ENCODE measurements at regions not wholly inside any gene's neighbourhood (a gene's known extent, or its start where the extent isn't known, plus 50 kb on each side); places are given as distances from the start of the nearest gene placed in this dataset.

DNA sequence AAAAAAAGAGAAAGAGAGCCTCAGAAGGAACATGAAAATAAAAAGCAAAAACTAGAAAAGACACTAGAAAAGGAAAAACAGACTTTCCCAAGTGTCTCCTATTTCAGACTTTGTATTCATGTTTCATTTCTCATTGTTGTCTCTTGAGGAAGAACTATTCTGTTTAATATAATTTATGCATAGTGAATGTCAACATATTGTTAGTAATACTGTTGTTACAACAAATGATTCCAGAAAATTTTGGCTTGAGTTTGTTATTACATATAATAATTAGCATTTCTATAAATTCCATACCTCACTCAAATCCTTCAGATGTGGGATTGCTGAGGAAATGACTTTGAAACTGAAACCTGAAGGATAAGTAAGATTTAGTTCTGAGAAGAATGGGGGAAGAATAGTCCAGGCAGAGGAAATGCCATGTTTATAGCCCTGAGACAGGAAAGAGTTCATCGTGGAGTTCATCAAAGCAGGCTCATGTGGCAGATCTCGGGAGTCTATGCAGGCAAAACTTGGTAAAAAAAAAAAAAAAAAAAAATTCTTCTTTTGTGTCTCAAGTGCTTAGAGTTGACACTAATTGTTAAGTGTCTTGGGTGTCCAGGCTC lies 53.1 kb upstream of the EIF2S2 start:
- Histone ChIP-seq H3K4me1 (ENCODE audit: control insufficient read depth, extremely low read depth, insufficient read depth, low read length) (peaks cover 10% of the 10 kb centered on the region), H3K27me3 (ENCODE audit: control insufficient read depth in 2 of 2, insufficient read depth in 2 of 2, low read length in 2 of 2) (no peaks in the 10 kb centered on the region), H3K9me1 (replicated peaks; ENCODE audit: control insufficient read depth, extremely low read depth, insufficient read depth, low read length) (no peaks in the 10 kb centered on the region), H3K36me3 (ENCODE audit: control insufficient read depth in 2 of 2, extremely low read depth in 1 of 2, insufficient read depth in 2 of 2, low read length in 2 of 2) (no peaks in the 10 kb centered on the region), H2AFZ (ENCODE audit: low read depth, low read length) (no peak overlapping the region), H4K20me1 (replicated peaks; ENCODE audit: control insufficient read depth, extremely low read depth, insufficient read depth, low read length) (no peaks in the 10 kb centered on the region), H3K9ac (replicated peaks; ENCODE audit: extremely low read depth, insufficient read depth, low read length) (no peak overlapping the region), H3K9me3 (replicated peaks; ENCODE audit: control insufficient read depth, insufficient read depth, low read length) (no peaks in the 10 kb centered on the region), H3K27ac (ENCODE audit: insufficient read depth, low read depth, low read length) (no peak overlapping the region), H3K79me2 (ENCODE audit: control insufficient read depth, insufficient read depth, low read length) (no peaks in the 10 kb centered on the region), H3K4me2 (ENCODE audit: insufficient read depth, low read length) (peak overlapping the region; percentile 32), H3K4me3 (replicated peaks in 1 of 3; ENCODE audit: insufficient read depth in 1 of 3, low read depth in 1 of 3, low read length in 3 of 3) (no peak overlapping the region)
- ChIA-PET POLR2A (interaction anchor here (0.7 kb wide), 1 partner anchor 36 kb away, joined by 3 read pairs; no protein-coding TSS in a partner anchor), CTCF (interaction anchor here (0.7 kb wide), 1 partner anchor 11 kb away, joined by 3 read pairs; no protein-coding TSS in a partner anchor)
- no TSS peak for BruUV-seq (replicated peaks)
- TF ChIP-seq FOS (IDR thresholded peaks at IDR 0.05; ENCODE audit: borderline replicate concordance, insufficient read depth, low read length): no peak
- TF ChIP-seq MYC (IDR thresholded peaks at IDR 0.05; ENCODE audit: low read depth, low read length): no peak
- peak; percentile 69 for DNase-seq (ENCODE audit: low read depth, low spot score)
- intact Hi-C loops (cut with micrococcal nuclease): no loop called here
- dilution Hi-C loops (cut with MboI; ENCODE audit: extremely low pct_ligation_motif_present, low sequenced_read_pairs): no loop called here
- peak; percentile 24 for FAIRE-seq

DNA sequence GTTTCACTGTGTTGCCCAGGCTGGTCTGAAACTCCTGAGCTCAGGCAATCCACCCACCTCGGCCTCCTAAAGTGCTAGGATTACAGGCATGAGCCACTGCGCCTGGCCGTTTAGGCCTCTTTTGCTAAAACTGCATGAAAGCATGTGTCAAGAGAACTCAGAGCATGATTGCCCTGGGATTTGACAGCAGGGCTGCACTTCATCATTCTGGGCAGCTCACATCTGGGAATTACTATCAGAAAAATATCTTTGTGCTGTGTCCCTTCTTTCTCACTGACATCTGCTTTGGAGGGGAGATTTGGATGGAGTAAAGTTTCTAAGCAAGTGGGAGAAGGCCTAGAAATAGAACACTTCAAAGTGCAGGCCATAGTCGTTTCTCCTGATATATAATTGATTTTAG lies 59.6 kb upstream of the EIF2S2 start:
- no peaks in the 10 kb centered on the region for H3K9me3 ChIP-seq (replicated peaks; ENCODE audit: control insufficient read depth, insufficient read depth, low read length)
- H4K20me1 ChIP-seq (replicated peaks; ENCODE audit: control insufficient read depth, extremely low read depth, insufficient read depth, low read length): no peaks in the 10 kb centered on the region
- no peak for DNase-seq (ENCODE audit: low read depth, low spot score)
- FAIRE-seq: no peak
- CTCF ChIA-PET: interaction anchor here (0.8 kb wide), 1 partner anchor 20 kb away, joined by 3 read pairs; no protein-coding TSS in a partner anchor
- no peaks in the 10 kb centered on the region for H3K9me1 ChIP-seq (replicated peaks; ENCODE audit: control insufficient read depth, extremely low read depth, insufficient read depth, low read length)
- no peak for TF ChIP-seq POLR2A (IDR thresholded peaks at IDR 0.05; ENCODE audit: low read depth, low read length)
- TF ChIP-seq FOS (IDR thresholded peaks at IDR 0.05; ENCODE audit: borderline replicate concordance, insufficient read depth, low read length): no peak
- TF ChIP-seq, protein P1, sequence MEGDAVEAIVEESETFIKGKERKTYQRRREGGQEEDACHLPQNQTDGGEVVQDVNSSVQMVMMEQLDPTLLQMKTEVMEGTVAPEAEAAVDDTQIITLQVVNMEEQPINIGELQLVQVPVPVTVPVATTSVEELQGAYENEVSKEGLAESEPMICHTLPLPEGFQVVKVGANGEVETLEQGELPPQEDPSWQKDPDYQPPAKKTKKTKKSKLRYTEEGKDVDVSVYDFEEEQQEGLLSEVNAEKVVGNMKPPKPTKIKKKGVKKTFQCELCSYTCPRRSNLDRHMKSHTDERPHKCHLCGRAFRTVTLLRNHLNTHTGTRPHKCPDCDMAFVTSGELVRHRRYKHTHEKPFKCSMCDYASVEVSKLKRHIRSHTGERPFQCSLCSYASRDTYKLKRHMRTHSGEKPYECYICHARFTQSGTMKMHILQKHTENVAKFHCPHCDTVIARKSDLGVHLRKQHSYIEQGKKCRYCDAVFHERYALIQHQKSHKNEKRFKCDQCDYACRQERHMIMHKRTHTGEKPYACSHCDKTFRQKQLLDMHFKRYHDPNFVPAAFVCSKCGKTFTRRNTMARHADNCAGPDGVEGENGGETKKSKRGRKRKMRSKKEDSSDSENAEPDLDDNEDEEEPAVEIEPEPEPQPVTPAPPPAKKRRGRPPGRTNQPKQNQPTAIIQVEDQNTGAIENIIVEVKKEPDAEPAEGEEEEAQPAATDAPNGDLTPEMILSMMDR (IDR thresholded peaks at IDR 0.05; ENCODE audit: extremely low read depth in 1 of 2, insufficient read depth in 1 of 2, low read depth in 1 of 2, low read length in 2 of 2): no peak
- TF ChIP-seq GATA2 (IDR thresholded peaks at IDR 0.05; ENCODE audit: insufficient read depth, insufficient read length, low read depth, low read length): no peak
- no peak for TF ChIP-seq EZH2 (IDR thresholded peaks at IDR 0.05; ENCODE audit: borderline replicate concordance, low read depth, low read length, severe bottlenecking)
- TF ChIP-seq, protein P2, sequence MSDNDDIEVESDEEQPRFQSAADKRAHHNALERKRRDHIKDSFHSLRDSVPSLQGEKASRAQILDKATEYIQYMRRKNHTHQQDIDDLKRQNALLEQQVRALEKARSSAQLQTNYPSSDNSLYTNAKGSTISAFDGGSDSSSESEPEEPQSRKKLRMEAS (IDR thresholded peaks at IDR 0.05; ENCODE audit: insufficient read depth, insufficient read length): no peak
- TF ChIP-seq POLR2AphosphoS5 (IDR thresholded peaks at IDR 0.05; ENCODE audit: insufficient read depth, low read depth, low read length): no peak
- intact Hi-C loops (cut with micrococcal nuclease) (no loop called here), dilution Hi-C loops (cut with MboI; ENCODE audit: extremely low pct_ligation_motif_present, low sequenced_read_pairs) (no loop called here)
- POLR2A ChIA-PET: no interaction called here
- H3K9ac ChIP-seq (replicated peaks; ENCODE audit: extremely low read depth, insufficient read depth, low read length): no peak overlapping the region
- H3K79me2 ChIP-seq (ENCODE audit: control insufficient read depth, insufficient read depth, low read length): no peaks in the 10 kb centered on the region
- no peaks in the 10 kb centered on the region for H3K4me1 ChIP-seq (ENCODE audit: control insufficient read depth, extremely low read depth, insufficient read depth, low read length)
- H3K4me2 ChIP-seq (ENCODE audit: insufficient read depth, low read length): no peak overlapping the region
- no peak overlapping the region for H3K27ac ChIP-seq (ENCODE audit: insufficient read depth, low read depth, low read length)
- no TSS peak for BruUV-seq (replicated peaks)
- H3K4me3 ChIP-seq (replicated peaks in 1 of 3; ENCODE audit: insufficient read depth in 1 of 3, low read depth in 1 of 3, low read length in 3 of 3): no peak overlapping the region
- H3K27me3 ChIP-seq (ENCODE audit: control insufficient read depth in 2 of 2, insufficient read depth in 2 of 2, low read length in 2 of 2): peaks cover 4 to 28% of the 10 kb centered on the region in 2 experiments
- no peaks in the 10 kb centered on the region for H3K36me3 ChIP-seq (ENCODE audit: control insufficient read depth in 2 of 2, extremely low read depth in 1 of 2, insufficient read depth in 2 of 2, low read length in 2 of 2)
- H2AFZ ChIP-seq (ENCODE audit: low read depth, low read length): no peak overlapping the region
